Activated T-cell treated with anti-CD3 and anti-CD28 coated beads for 24 hours (primary cell): ENCODE measurements at regions not wholly inside any gene's neighbourhood (a gene's known extent, or its start where the extent isn't known, plus 50 kb on each side); places are given as distances from the start of the nearest gene placed in this dataset.
"Not testable (repeated sequence)": the region's sequence is repeated elsewhere in the genome, so short reads cannot be mapped to it uniquely, and the experiment has no call there.

Source experiments
- DNase-seq: peaks from one replicate; pipeline ENCODE4 v3.0.0-alpha.2; 2020; ENCODE audit warnings: low read depth

DNA sequence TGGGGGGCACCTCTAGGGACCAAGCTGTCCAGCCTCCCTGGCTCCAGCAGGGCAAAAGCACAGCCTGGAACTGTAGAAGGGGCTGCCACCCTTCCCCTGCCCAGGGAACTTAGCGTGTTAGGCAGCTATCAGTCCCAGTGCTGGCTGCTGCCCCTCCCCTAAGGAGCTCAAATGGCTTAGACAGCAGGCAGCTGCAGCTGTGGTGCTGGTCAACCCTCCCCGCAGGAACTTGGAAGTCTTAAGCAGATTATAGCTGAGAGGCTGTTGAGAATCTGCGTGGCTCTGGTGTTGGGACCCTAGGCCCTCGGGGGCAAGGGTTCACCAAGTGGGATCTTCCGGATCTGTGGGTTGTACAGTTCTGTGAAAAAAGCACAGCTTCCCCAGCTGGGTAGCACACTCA, 536.5 kb upstream of the CDH10 start:
- DNase-seq, result no peak

- DNase-seq, result not testable (repeated sequence)
Observed at GRCh38 chr5:25162616-25163015, 517.8 kb upstream of the CDH10 start.

DNA sequence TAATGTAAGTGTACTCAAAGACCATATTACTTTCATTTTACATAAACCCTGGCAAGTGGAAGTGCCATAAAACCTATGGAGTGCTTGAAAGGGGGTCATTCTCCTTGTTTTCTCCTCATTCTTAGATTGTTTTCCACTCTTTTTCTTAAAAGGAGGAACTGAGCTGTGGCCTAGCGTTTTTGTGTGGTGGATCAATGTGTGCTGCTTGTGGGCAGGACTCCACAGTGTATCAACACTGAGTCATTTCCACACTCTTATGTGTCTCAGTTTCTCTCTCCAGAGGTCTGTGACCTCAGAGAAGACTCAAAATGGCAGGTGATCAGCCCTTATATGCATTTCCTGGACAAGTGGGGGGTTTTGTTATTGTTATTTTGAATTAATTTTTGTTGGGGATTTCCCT, 516.1 kb upstream of the CDH10 start:
- DNase-seq, result no peak

- DNase-seq, result no peak
Observed at GRCh38 chr5:25150819-25151218, 506.0 kb upstream of the CDH10 start.

DNA sequence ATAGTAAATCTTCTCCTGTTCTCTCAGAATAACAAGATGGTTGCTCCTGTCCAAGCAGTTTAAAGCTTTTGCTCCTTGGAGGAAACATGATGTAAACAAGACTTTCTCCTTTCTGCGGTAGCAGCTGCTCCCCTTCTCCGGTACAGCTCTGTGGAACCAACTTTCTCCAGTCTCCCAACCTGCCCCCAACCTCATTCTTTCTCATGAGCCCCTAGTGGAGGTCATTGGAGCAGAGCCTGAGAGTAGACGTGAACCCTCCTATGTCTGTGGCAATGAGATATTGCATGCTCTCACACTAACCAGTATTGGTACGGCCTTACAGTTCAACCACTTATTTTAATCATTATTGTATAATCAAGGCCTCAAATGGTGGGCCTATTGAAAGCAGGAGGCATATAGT, 483.8 kb upstream of the CDH10 start:
- DNase-seq, result no peak

DNA sequence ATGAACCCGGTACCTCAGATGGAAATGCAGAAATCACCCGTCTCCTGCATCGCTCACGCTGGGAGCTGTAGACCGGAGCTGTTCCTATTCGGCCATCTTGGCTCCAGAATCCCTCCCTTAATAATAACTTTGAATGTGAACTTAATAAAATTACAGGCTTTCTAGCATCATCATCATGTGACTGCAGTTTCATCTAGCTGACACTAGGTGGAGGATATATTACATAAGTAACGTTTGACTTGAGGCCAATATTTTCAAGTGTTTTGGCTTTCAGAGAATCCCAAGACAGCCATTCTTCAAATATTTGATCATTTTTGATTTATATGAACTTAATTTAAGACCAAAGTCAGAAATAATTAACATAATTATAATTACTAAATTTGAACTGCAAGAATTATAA, 474.9 kb upstream of the CDH10 start:
- DNase-seq, result no peak

- no peak for DNase-seq
Observed at GRCh38 chr5:25107853-25108252, 463.1 kb upstream of the CDH10 start.

GRCh38 chr5:25099538-25099937, 454.8 kb upstream of the CDH10 start:
- DNase-seq, result no peak

DNA sequence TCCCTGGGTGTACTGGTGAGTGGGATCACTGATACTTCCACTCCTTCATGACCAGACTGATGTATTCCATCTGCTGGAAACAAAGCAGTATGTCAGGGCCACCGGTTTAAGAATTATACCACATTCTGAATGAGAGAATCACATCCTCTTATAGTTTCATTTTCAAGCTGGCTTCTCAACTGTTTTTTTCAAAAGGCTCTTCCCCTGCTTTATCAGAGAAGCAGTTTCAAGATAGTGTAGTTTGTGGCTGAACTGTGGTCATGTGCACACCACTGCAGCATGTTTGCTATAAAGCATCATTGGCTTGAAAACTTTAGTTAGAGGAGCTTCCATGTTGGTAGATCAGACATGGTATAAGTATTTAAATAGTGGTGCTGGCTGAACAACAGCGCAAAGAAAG, 450.5 kb upstream of the CDH10 start:
- DNase-seq, result no peak

- no peak for DNase-seq
Observed at GRCh38 chr5:25094219-25094618, 449.4 kb upstream of the CDH10 start.

DNA sequence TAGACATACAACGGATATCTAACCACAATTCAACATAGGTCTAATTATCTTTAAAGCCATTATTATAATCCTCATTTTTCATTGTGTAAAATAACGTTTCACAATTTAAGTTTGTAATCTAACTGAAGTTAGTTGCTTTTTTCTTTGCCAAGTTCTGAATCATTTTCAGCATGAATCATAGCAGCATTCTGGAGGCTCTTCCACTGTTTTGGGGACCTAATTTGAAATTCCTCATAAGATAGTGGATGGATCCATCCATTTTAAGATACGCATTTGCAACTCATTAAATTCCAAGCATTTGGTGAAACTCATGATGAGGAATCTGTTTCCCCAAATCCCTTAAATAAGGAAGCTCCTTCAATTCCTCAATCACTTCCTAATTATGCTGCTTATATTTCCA, 447.1 kb upstream of the CDH10 start:
- DNase-seq, result no peak

GRCh38 chr5:25090854-25091253, 446.1 kb upstream of the CDH10 start:
- no peak for DNase-seq

GRCh38 chr5:25090275-25090674, 445.5 kb upstream of the CDH10 start:
- DNase-seq, result no peak

- DNase-seq, result not testable (repeated sequence)
Observed at GRCh38 chr5:25088689-25089088, 443.9 kb upstream of the CDH10 start.

DNA sequence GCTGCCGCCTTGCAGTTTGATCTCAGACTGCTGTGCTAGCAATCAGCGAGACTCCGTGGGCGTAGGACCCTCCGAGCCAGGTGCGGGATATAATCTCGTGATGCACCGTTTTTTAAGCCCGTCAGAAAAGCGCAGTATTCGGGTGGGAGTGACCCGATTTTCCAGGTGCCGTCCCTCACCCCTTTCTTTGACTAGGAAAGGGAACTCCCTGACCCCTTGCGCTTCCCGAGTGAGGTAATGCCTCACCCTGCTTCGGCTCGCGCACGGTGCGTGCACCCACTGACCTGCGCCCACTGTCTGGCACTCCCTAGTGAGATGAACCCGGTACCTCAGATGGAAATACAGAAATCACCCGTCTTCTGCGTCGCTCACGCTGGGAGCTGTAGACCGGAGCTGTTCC, 438.5 kb upstream of the CDH10 start:
- DNase-seq, result not testable (repeated sequence)

- DNase-seq, result no peak
Observed at GRCh38 chr5:25066239-25066638, 421.5 kb upstream of the CDH10 start.

- no peak for DNase-seq
Observed at GRCh38 chr5:25064306-25064705, 419.5 kb upstream of the CDH10 start.

DNA sequence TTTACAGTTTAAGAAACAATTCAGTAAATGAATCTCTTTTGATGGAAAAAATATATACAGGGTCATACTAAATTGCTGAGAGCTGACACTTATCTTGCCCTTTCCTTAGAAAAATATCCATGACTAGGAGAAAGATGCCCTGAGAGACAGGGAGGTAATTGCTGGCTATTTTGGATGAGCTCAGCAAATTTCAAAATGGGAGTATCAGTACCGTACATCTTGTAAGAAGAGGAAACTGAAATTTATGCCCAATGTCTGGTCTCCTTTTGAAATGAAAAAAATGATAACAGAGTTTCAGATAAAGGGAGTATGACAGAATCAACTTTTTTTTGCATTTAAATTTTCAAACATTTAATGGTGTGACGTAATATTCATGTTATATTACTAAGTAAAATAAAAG, 415.8 kb upstream of the CDH10 start:
- no peak for DNase-seq

DNA sequence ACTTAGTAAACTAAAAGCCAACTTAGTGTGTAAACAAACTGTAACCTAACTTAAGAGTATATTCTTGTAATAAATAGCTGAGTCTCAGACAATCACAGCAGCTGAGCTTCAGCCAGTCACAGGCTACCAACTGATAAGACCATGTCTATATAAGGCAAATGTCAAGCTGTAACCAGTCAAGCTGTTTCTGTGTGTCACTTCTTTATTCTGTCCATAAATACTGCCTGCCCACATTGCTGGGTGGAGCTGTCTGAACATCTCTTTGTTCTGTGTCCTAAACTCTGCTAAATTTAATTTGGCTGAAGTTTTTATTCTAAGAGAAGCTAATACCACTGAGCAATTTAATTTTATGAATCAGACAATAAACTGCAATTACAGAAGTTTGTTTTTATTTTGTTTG, 412.1 kb upstream of the CDH10 start:
- DNase-seq, result no peak

- no peak for DNase-seq
Observed at GRCh38 chr5:25033658-25034057, 388.9 kb upstream of the CDH10 start.

DNA sequence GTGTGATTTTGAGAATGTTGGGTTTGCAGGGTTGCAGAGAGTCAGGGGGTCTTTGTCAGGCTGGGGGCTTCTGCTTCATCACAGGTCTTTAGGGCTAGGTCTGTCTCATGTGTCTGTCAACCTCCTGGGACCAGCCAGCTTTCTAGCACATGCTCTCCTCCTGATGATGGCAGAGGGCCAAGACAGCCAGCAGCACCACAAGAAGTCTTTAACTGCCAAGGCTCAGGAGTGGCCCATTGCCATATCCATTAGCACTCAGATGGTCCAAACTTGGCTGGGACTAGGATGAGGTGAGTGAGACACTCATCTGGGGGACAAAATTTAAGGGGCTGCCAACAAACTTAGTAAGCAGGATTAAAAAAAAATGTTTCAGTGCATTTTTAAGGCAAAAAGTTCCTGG, 384.2 kb upstream of the CDH10 start:
- no peak for DNase-seq

- DNase-seq, result no peak
Observed at GRCh38 chr5:25027526-25027925, 382.7 kb upstream of the CDH10 start.

GRCh38 chr5:25027061-25027460, 382.3 kb upstream of the CDH10 start:
- no peak for DNase-seq

DNA sequence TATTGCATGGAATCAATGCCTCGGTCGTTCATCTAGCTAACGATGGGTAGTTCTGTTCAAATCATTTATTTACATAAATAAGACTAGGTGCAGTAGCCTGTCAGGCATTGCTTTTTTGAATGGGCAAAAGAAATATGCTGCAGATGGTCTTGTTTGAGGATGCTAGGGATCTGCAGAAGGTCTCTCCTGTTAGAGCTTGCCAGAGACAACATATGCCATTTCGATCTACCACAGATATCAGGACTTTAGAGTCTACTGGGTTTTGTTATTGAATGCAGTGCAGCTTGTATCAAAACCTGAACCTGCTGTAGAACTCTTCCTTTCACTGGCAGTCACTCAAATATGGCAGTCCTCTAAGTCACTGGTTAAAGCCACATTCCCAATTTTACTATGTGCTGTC, 381.1 kb upstream of the CDH10 start:
- no peak for DNase-seq

DNA sequence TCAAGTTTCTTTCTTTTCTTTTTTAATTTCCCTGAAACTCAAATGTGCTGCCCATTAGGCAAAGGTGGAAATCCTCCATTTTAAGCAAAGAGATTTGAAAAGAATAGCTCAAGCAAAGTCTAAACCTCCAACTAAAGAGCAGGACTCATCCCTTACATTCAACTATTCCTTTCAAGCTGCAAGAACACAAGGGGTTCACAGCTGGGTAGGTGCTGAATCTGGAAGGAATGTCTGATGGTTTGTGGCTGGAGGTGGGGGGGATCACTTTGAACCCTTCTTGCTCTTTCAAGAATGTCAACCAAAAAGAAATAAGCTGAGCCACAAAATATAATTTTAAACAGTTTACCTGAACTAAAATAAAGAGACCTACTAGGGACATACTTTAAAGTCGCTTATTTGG, 375.7 kb upstream of the CDH10 start:
- DNase-seq, result no peak
